ENCODE measurements at regions not wholly inside any gene's neighbourhood (a gene's known extent, or its start where the extent isn't known, plus 50 kb on each side); places are given as distances from the start of the nearest gene placed in this dataset.

DNA sequence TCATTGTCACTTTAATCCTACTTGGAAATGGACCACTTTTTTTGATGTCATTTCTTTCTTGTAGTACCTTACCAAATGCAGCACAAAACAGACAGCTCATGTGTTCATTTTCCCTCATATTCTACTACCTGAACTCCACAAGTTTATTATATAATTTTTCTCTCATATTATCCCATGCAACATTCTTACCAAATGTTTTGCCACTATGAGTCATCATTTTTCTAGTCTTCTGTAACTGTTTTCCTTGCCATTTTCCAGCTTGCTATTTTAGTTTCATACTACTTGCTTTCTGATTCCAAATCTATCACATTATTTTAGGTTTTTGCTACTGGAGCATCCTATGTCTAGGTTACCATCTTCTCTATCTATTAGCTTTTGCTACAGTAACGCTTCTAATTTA is 332.7 kb downstream of the ZFHX3 start:
- TF ChIP-seq, protein P1, sequence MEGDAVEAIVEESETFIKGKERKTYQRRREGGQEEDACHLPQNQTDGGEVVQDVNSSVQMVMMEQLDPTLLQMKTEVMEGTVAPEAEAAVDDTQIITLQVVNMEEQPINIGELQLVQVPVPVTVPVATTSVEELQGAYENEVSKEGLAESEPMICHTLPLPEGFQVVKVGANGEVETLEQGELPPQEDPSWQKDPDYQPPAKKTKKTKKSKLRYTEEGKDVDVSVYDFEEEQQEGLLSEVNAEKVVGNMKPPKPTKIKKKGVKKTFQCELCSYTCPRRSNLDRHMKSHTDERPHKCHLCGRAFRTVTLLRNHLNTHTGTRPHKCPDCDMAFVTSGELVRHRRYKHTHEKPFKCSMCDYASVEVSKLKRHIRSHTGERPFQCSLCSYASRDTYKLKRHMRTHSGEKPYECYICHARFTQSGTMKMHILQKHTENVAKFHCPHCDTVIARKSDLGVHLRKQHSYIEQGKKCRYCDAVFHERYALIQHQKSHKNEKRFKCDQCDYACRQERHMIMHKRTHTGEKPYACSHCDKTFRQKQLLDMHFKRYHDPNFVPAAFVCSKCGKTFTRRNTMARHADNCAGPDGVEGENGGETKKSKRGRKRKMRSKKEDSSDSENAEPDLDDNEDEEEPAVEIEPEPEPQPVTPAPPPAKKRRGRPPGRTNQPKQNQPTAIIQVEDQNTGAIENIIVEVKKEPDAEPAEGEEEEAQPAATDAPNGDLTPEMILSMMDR (tag by site-specific recombination; IDR thresholded peaks at IDR 0.05), result no peak
- TF ChIP-seq, protein P2, sequence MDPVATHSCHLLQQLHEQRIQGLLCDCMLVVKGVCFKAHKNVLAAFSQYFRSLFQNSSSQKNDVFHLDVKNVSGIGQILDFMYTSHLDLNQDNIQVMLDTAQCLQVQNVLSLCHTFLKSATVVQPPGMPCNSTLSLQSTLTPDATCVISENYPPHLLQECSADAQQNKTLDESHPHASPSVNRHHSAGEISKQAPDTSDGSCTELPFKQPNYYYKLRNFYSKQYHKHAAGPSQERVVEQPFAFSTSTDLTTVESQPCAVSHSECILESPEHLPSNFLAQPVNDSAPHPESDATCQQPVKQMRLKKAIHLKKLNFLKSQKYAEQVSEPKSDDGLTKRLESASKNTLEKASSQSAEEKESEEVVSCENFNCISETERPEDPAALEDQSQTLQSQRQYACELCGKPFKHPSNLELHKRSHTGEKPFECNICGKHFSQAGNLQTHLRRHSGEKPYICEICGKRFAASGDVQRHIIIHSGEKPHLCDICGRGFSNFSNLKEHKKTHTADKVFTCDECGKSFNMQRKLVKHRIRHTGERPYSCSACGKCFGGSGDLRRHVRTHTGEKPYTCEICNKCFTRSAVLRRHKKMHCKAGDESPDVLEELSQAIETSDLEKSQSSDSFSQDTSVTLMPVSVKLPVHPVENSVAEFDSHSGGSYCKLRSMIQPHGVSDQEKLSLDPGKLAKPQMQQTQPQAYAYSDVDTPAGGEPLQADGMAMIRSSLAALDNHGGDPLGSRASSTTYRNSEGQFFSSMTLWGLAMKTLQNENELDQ (tag by site-specific recombination; IDR thresholded peaks at IDR 0.05; ENCODE audit: low read depth), result no peak
- TF ChIP-seq ZNF132 (tag by site-specific recombination; IDR thresholded peaks at IDR 0.05; ENCODE audit: borderline replicate concordance) (no peak), ZNF629 (tag by site-specific recombination; IDR thresholded peaks at IDR 0.05) (no peak), ZNF596 (tag by site-specific recombination; IDR thresholded peaks at IDR 0.05) (no peak), ZNF791 (tag by site-specific recombination; IDR thresholded peaks at IDR 0.05) (no peak), ZBTB8A (tag by site-specific recombination; IDR thresholded peaks at IDR 0.05) (no peak), ZBTB17 (tag by site-specific recombination; IDR thresholded peaks at IDR 0.05) (no peak), ZNF302 (tag by site-specific recombination; IDR thresholded peaks at IDR 0.05; ENCODE audit: low read depth) (no peak)
- TF ChIP-seq, protein P3, sequence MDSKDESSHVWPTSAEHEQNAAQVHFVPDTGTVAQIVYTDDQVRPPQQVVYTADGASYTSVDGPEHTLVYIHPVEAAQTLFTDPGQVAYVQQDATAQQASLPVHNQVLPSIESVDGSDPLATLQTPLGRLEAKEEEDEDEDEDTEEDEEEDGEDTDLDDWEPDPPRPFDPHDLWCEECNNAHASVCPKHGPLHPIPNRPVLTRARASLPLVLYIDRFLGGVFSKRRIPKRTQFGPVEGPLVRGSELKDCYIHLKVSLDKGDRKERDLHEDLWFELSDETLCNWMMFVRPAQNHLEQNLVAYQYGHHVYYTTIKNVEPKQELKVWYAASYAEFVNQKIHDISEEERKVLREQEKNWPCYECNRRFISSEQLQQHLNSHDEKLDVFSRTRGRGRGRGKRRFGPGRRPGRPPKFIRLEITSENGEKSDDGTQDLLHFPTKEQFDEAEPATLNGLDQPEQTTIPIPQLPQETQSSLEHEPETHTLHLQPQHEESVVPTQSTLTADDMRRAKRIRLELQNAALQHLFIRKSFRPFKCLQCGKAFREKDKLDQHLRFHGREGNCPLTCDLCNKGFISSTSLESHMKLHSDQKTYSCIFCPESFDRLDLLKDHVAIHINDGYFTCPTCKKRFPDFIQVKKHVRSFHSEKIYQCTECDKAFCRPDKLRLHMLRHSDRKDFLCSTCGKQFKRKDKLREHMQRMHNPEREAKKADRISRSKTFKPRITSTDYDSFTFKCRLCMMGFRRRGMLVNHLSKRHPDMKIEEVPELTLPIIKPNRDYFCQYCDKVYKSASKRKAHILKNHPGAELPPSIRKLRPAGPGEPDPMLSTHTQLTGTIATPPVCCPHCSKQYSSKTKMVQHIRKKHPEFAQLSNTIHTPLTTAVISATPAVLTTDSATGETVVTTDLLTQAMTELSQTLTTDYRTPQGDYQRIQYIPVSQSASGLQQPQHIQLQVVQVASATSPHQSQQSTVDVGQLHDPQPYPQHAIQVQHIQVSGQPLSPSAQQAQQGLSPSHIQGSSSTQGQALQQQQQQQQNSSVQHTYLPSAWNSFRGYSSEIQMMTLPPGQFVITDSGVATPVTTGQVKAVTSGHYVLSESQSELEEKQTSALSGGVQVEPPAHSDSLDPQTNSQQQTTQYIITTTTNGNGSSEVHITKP (tag by site-specific recombination; IDR thresholded peaks at IDR 0.05), result no peak
- TF ChIP-seq, protein P4, sequence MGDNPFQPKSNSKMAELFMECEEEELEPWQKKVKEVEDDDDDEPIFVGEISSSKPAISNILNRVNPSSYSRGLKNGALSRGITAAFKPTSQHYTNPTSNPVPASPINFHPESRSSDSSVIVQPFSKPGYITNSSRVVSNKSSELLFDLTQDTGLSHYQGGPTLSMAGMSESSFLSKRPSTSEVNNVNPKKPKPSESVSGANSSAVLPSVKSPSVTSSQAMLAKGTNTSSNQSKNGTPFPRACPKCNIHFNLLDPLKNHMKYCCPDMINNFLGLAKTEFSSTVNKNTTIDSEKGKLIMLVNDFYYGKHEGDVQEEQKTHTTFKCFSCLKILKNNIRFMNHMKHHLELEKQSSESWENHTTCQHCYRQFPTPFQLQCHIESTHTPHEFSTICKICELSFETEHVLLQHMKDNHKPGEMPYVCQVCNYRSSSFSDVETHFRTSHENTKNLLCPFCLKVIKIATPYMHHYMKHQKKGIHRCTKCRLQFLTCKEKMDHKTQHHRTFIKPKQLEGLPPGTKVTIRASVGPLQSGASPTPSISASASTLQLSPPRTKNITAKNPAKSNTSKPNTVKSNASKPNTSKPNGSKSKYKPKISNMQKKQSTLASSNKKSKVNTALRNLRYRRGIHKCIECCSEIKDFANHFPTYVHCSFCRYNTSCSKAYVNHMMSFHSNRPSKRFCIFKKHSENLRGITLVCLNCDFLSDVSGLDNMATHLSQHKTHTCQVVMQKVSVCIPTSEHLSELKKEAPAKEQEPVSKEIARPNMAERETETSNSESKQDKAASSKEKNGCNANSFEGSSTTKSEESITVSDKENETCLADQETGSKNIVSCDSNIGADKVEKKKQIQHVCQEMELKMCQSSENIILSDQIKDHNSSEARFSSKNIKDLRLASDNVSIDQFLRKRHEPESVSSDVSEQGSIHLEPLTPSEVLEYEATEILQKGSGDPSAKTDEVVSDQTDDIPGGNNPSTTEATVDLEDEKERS (tag by site-specific recombination; IDR thresholded peaks at IDR 0.05), result no peak
- TF ChIP-seq, protein P5, sequence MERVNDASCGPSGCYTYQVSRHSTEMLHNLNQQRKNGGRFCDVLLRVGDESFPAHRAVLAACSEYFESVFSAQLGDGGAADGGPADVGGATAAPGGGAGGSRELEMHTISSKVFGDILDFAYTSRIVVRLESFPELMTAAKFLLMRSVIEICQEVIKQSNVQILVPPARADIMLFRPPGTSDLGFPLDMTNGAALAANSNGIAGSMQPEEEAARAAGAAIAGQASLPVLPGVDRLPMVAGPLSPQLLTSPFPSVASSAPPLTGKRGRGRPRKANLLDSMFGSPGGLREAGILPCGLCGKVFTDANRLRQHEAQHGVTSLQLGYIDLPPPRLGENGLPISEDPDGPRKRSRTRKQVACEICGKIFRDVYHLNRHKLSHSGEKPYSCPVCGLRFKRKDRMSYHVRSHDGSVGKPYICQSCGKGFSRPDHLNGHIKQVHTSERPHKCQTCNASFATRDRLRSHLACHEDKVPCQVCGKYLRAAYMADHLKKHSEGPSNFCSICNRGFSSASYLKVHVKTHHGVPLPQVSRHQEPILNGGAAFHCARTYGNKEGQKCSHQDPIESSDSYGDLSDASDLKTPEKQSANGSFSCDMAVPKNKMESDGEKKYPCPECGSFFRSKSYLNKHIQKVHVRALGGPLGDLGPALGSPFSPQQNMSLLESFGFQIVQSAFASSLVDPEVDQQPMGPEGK (tag by site-specific recombination; IDR thresholded peaks at IDR 0.05), result no peak
